Stomach (tissue), 4 donors: ENCODE measurements at regions not wholly inside any gene's neighbourhood (a gene's known extent, or its start where the extent isn't known, plus 50 kb on each side); places are given as distances from the start of the nearest gene placed in this dataset.

Experiments used
- CTCF ChIP-seq, 7 experiments: fragments of 450-650 bp in 4 of 7; fragments of 200-600 bp in 3 of 7; sonication (generic) in 3 of 7; IDR thresholded peaks; one replicate each; pipeline ENCODE4 v1.5.1; 2016 to 2019; ENCODE audit warnings: antibody characterized with exemption in 7 of 7, control low read depth in 2 of 7, mild to moderate bottlenecking in 1 of 7
- POLR2A ChIP-seq, 4 donors: fragments of 450-650 bp; IDR thresholded peaks; one replicate each; pipeline ENCODE4 v1.6.1; 2016; ENCODE audit warnings: antibody characterized with exemption in 4 of 4, control low read depth in 2 of 4, mild to moderate bottlenecking in 1 of 4, moderate library complexity in 1 of 4
- POLR2AphosphoS5 ChIP-seq, 3 donors: sonication (generic); formaldehyde crosslinking; IDR thresholded peaks; one replicate each; pipeline ENCODE4 v1.6.1; 2016; ENCODE audit warnings: antibody characterized with exemption in 3 of 3

- TF ChIP-seq CTCF (IDR thresholded peaks at IDR 0.05) (no peak), POLR2A (IDR thresholded peaks at IDR 0.05) (no peak), POLR2AphosphoS5 (IDR thresholded peaks at IDR 0.05) (no peak)
Observed at GRCh38 chr3:197356741-197357140, 58.3 kb upstream of the DLG1 start.
